Esophagus (tissue), 2 donors: ENCODE measurements at regions not wholly inside any gene's neighbourhood (a gene's known extent, or its start where the extent isn't known, plus 50 kb on each side); places are given as distances from the start of the nearest gene placed in this dataset.
"Not testable (repeated sequence)": the region's sequence is repeated elsewhere in the genome, so short reads cannot be mapped to it uniquely, and the experiment has no call there.

Experiments
- H3K27ac ChIP-seq, 2 donors: one replicate each; pipeline ENCODE4 v1.5.1; 2013; ENCODE audit warnings: low read depth in 2 of 2, mild to moderate bottlenecking in 2 of 2, inconsistent platforms in 1 of 2, low read length in 1 of 2, moderate library complexity in 1 of 2
- H3K27me3 ChIP-seq, 2 donors: one replicate each; pipeline ENCODE4 v1.6.1; 2013; ENCODE audit warnings: low read length in 2 of 2, control low read depth in 1 of 2, mild to moderate bottlenecking in 1 of 2; ENCODE audit not compliant: insufficient read depth in 2 of 2, control insufficient read depth in 1 of 2
- H3K36me3 ChIP-seq, 2 donors: one replicate each; pipeline ENCODE4 v1.6.1; 2013; ENCODE audit warnings: low read length in 1 of 2; ENCODE audit not compliant: control insufficient read depth in 2 of 2, insufficient read depth in 2 of 2
- H3K4me1 ChIP-seq, 2 donors: one replicate each; pipeline ENCODE4 v1.6.1; 2013; ENCODE audit warnings: low read length in 1 of 2; ENCODE audit not compliant: control insufficient read depth in 2 of 2, insufficient read depth in 2 of 2
- H3K4me3 ChIP-seq, 2 donors: one replicate each; pipeline ENCODE4 v1.5.1; 2013; ENCODE audit warnings: low read length in 2 of 2, mild to moderate bottlenecking in 2 of 2, low read depth in 1 of 2, moderate library complexity in 1 of 2
- H3K9me3 ChIP-seq, 2 donors: one replicate each; pipeline ENCODE4 v1.6.1; 2013; ENCODE audit warnings: mild to moderate bottlenecking in 2 of 2, low read depth in 1 of 2, low read length in 1 of 2, moderate library complexity in 1 of 2; ENCODE audit not compliant: control insufficient read depth in 2 of 2, insufficient read depth in 1 of 2
- WGBS, 2 donors: extraction: QIAGEN DNeasy Blood & Tissue Kit; methylation state at CpG; one replicate each; pipeline ENCODE4 v1.1.7; 2013; 5-methylcytosine and 5-hydroxymethylcytosine counted together
- donor health status: healthy with polysubstance abuse.
- donor health status: Bipolar disorder and iron deficiency.

DNA sequence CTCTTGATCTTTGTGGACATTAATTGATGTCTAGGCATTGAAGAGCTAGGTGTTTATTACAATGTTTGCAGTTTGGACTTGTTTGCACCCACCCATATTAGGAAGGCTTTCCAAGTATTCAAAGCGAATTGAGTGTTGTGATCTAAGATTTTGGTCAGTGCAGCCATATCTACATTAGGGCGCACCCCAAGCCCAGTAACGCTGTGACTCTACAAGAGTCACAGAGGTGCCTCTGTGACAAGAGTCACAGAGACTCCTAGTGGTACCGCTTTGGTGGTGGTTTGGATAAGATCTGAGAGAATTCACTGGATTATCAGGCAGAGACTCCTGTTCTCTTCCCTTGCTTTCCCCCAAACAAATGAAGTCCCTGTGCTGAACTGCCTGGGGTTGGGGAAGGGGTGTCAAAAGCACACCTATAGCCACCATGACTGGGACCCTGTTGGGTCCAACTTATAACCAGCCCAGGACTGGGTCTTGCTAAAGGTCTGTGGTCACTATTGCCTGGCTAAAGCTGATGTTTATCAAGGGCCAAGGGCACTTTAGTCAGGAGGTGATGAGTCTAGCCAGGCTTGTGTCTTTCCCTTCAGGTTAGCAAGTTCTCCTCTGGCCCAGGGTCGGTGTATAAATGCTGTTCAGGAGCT is 114.1 kb upstream of the RIOK2 start:
- no peaks in the 10 kb centered on the region for H3K27me3 ChIP-seq
- 22 to 24% methylated on average over 5 of the region's 5 CpGs for WGBS, 2 donors

DNA sequence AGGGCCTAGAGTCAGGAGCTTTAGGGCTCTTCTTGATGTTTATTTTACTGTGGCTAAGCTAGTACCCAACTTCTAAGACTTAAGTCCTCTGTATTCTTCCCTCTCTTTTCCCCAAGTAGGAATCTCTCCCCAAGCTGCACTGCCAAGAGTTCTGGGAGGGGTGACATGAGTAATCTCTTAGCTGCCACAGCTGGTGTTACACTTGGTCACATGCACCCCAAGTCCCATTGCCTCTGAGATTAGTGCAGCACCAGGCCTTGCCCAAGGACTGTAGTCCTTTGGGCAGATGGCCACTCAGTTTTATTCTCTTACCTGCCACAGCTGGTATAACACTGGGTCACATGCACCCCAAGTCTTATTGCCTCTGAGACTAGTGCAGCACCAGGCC is 114.7 kb upstream of the RIOK2 start:
- Histone ChIP-seq H3K4me1 (no peaks in the 10 kb centered on the region), H3K27me3 (no peaks in the 10 kb centered on the region), H3K4me3 (no peak overlapping the region), H3K9me3 (no peaks in the 10 kb centered on the region), H3K36me3 (no peaks in the 10 kb centered on the region), H3K27ac (no peak overlapping the region)

More for the DNA sequence above, 114.1 kb upstream of the RIOK2 start:
- no peaks in the 10 kb centered on the region for H3K36me3 ChIP-seq
- no peaks in the 10 kb centered on the region for H3K9me3 ChIP-seq
- no peaks in the 10 kb centered on the region for H3K4me1 ChIP-seq
- no peak overlapping the region for H3K27ac ChIP-seq
- no peak overlapping the region for H3K4me3 ChIP-seq

DNA sequence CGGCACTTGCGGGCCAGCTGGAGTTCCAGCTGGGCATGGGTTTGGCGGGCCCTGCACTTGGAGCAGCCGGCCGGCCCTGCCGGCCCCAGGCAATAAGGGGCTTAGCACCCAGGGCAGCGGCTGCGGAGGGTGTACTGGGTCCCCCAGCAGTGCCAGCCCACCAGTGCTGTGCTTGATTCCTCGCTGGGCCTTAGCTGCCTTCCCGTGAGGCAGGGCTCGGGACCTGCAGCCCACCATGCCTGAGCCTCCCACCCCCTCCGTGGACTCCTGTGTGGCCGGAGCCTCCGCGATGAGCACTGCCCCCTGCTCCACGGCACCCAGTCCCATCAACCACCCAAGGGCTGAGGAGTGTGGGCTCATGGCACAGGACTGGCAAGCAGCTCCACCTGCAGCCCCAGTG is 118.1 kb upstream of the RIOK2 start:
- H3K36me3 ChIP-seq, H3K9me3 ChIP-seq, H3K4me3 ChIP-seq, H3K27ac ChIP-seq, H3K4me1 ChIP-seq, H3K27me3 ChIP-seq: not testable (repeated sequence)
- 94% methylated on average over 16 of the region's 16 CpGs for WGBS, 2 donors

DNA sequence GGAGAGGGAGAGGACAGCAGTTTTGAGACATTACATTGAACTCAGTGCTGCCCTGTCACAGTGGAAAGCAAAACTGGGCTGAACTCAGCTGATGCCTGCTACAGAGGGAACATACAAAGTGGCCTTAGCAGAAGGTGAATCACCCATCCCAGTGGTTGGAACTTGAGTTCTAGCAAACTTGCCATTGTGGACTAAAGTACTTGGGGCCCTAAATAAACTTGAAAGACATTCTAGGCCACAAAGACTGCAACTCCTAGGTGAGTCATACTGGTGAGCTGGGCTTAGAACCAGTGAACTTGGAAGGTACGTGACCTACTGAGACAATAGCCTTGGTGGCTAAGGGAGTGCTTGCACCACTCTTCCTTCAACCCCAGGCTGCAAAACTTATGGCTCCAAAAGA is 155.7 kb upstream of the RIOK2 start:
- 91 to 100% methylated on average over 1 of the region's 1 CpG for WGBS, 2 donors
- Histone ChIP-seq H3K27ac (no peak overlapping the region), H3K27me3 (no peaks in the 10 kb centered on the region), H3K4me3 (no peak overlapping the region), H3K36me3 (no peaks in the 10 kb centered on the region), H3K4me1 (no peaks in the 10 kb centered on the region), H3K9me3 (peaks cover 3% of the 10 kb centered on the region in 2 donors)

DNA sequence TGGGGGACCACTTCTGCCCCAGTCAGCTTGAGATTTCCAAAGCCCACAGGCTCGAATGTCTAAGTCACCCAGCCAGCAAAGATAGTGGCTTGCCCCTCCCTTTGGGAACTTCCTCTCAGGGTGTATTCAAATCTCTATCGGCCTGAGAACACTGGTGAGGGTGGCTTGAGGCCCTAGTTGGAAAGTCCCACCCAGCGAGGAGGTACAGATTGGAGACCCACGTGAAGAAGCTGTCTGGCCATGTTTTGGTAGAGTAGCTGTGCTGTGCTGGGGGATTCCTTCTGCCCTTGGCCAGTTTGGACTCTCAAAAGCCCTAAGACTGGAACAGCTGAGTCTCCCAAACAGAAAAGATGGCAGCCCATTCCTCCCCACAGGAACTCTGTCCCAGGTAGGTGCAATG is 172.7 kb upstream of the RIOK2 start:
- Histone ChIP-seq H3K36me3 (no peaks in the 10 kb centered on the region), H3K4me1 (no peaks in the 10 kb centered on the region), H3K27me3 (no peaks in the 10 kb centered on the region), H3K27ac (no peak overlapping the region), H3K9me3 (peaks cover 0 to 4% of the 10 kb centered on the region in 2 donors), H3K4me3 (no peak overlapping the region)
- 71 to 76% methylated on average over 4 of the region's 4 CpGs for WGBS, 2 donors

DNA sequence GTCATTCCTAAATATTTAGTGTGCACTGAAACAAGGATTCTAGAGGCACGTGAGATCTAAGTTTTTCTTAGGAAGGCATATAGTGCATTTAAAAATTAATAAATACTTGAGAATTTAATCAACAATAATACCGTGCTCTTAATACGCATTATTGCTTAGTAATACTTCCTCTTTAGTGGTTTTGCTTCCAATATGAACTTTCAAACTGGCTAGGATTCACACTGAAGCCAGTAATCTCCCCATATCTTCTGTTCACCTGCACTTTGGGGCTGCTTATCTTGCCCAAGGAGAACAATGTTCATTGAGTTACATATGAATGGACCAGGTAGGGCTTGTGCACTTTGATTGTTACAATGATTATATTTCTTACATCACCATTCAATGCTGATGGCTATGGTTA is 180.5 kb upstream of the RIOK2 start:
- H3K36me3 ChIP-seq, result no peaks in the 10 kb centered on the region
- no peak overlapping the region for H3K27ac ChIP-seq
- H3K9me3 ChIP-seq, result no peaks in the 10 kb centered on the region
- H3K4me1 ChIP-seq, result no peaks in the 10 kb centered on the region
- WGBS, 2 donors, result 79 to 81% methylated on average over 3 of the region's 3 CpGs
- H3K4me3 ChIP-seq, result no peak overlapping the region
- H3K27me3 ChIP-seq, result no peaks in the 10 kb centered on the region

DNA sequence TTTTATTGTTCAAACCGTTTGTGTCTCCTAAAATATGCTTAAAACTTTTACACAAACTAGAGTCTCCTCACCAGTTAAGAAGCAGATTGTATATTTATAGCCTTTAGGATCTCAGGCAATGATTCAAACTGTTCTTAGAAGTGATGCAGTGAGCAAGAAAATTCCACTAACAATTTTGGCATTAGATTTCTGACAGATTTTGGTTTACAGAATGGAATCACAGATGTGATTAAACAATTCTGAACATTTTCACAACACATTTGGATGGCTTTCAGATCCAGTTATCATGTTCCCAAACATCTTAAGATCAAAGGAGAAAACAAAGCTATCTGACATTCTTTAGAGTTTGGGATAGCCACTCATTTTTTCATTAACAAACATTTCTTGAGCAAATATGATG is 181.7 kb upstream of the RIOK2 start:
- Histone ChIP-seq H3K4me1 (no peaks in the 10 kb centered on the region), H3K36me3 (no peaks in the 10 kb centered on the region), H3K9me3 (peaks cover 0 to 5% of the 10 kb centered on the region in 2 donors), H3K4me3 (no peak overlapping the region), H3K27ac (no peak overlapping the region), H3K27me3 (no peaks in the 10 kb centered on the region)
- 15 to 32% methylated on average over 1 of the region's 1 CpG for WGBS, 2 donors

DNA sequence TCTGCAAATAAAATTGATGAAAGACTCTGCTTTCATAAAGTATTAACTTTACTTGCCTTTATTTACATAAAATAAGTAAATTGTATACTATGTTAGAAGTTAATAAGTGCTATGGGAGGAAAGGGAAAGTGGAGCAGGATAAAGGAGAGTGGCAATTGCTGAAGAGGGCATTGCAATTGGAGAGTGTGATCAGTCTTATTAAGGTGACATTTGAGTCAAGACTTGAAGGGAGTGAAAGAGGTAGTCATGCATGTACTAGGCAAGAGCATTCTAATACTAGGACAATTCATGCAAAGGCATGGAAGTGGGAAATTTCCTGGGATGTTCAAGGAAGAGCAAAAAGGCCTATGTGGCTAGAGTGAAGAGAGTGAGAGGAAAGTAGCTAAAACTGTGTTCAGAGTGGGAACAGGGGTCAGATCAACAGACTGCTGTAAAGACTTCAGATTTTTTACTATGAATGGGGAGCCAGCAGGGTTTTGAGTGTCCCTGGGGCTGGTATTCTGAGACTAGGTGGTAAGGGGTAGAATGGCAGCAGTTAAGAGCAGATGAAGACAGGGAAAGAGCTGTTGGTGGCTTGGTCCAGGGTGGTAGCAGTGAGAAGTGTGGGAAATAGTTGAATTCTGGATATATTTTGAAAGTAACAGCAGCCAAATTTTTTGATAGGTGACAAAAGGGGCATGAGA is 182.3 kb upstream of the RIOK2 start:
- peaks cover 0 to 5% of the 10 kb centered on the region in 2 donors for H3K9me3 ChIP-seq
- no peak overlapping the region for H3K4me3 ChIP-seq
- no peaks in the 10 kb centered on the region for H3K4me1 ChIP-seq
- no peaks in the 10 kb centered on the region for H3K36me3 ChIP-seq
- no peak overlapping the region for H3K27ac ChIP-seq
- H3K27me3 ChIP-seq, result no peaks in the 10 kb centered on the region

DNA sequence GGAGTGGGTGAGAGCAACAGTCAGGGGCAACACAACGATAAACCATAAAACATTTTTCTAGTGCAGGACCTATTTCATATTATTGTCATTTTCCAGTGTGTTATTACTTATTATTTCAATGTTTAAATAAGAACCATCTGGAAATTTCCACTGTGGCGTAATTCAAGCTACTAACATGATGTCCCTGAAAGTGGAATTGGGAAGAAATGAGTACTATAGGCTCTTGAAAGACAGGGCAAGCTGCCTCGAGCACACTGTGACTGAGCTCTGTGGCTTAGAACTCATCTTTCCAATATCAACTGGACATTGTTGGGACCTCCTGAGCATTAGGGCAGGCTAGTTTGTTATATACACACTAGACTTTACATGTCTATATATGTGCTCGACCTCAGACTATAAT is 182.9 kb upstream of the RIOK2 start:
- H3K4me3 ChIP-seq, result no peak overlapping the region
- H3K36me3 ChIP-seq, result no peaks in the 10 kb centered on the region
- H3K9me3 ChIP-seq, result peaks cover 0 to 5% of the 10 kb centered on the region in 2 donors
- H3K4me1 ChIP-seq, result no peaks in the 10 kb centered on the region
- H3K27me3 ChIP-seq, result no peaks in the 10 kb centered on the region
- no peak overlapping the region for H3K27ac ChIP-seq
- WGBS, 2 donors, result 65 to 70% methylated on average over 4 of the region's 4 CpGs

DNA sequence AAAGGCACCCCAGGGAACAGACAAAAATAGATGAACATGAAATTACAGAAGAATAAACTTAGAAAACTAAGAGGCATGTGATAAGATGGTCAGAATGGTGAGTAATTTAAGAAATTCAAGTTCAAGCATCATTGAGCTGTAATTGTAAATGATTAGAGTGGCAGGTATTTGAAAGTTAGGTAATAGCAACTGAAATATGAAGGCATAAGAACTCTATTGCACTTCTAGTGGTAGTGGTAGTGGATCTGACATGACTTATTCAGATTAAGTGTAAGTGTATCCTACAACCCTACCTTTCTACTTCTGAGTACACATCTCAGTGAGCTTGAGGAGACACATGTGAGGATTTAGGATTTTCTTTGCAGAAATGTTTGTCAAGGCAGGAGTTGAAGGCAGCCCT is 192.9 kb upstream of the RIOK2 start:
- no peaks in the 10 kb centered on the region for H3K27me3 ChIP-seq
- H3K9me3 ChIP-seq, result no peaks in the 10 kb centered on the region
- H3K4me1 ChIP-seq, result no peaks in the 10 kb centered on the region
- no peak overlapping the region for H3K27ac ChIP-seq
- H3K36me3 ChIP-seq, result no peaks in the 10 kb centered on the region
- H3K4me3 ChIP-seq, result no peak overlapping the region
